GM12865 (cell line): ENCODE measurements at regions not wholly inside any gene's neighbourhood (a gene's known extent, or its start where the extent isn't known, plus 50 kb on each side); places are given as distances from the start of the nearest gene placed in this dataset.
"Not testable (repeated sequence)": the region's sequence is repeated elsewhere in the genome, so short reads cannot be mapped to it uniquely, and the experiment has no call there.

Experiments used
- DNase-seq: peaks from one replicate; pipeline ENCODE4 v3.0.0; 2010; ENCODE audit warnings: low read depth
- H3K4me3 ChIP-seq: 2 replicates; pipeline ENCODE4 v1.5.1; 2011; ENCODE audit warnings: mild to moderate bottlenecking, low read depth, low read length, control low read depth
- CTCF ChIP-seq: IDR thresholded peaks from 2 replicates; pipeline ENCODE4 v1.5.1; 2011; ENCODE audit warnings: low read length, control low read depth, low read depth, inconsistent platforms; ENCODE audit not compliant: insufficient read depth; ENCODE audit errors: missing control alignments

- no peak for TF ChIP-seq CTCF
- no peak overlapping the region for H3K4me3 ChIP-seq
- DNase-seq: no peak
Measured at GRCh38 chr6:14235653-14236356, 118.2 kb downstream of the CD83 start.

- no peak for TF ChIP-seq CTCF
Measured at GRCh38 chr6:14239097-14239496, 121.5 kb downstream of the CD83 start.

GRCh38 chr6:14240411-14241166 lies 123.0 kb downstream of the CD83 start:
- DNase-seq: peak; percentile 7
- no peak overlapping the region for H3K4me3 ChIP-seq
- TF ChIP-seq CTCF: no peak

More at GRCh38 chr6:14239097-14239496, 121.5 kb downstream of the CD83 start:
- no peak overlapping the region for H3K4me3 ChIP-seq
- DNase-seq: no peak

GRCh38 chr6:14241255-14242070 lies 123.9 kb downstream of the CD83 start:
- DNase-seq: peak; percentile 52
- H3K4me3 ChIP-seq: no peak overlapping the region
- no peak for TF ChIP-seq CTCF

- DNase-seq: not testable (repeated sequence)
Measured at GRCh38 chr6:14242912-14243311, 125.3 kb downstream of the CD83 start.

GRCh38 chr6:14243597-14243996 lies 126.0 kb downstream of the CD83 start:
- no peak for TF ChIP-seq CTCF
- no peak for DNase-seq
- no peak overlapping the region for H3K4me3 ChIP-seq

More at GRCh38 chr6:14242912-14243311, 125.3 kb downstream of the CD83 start:
- not testable (repeated sequence) for H3K4me3 ChIP-seq

GRCh38 chr6:14246876-14247275 lies 129.3 kb downstream of the CD83 start:
- DNase-seq: no peak
- no peak for TF ChIP-seq CTCF
- no peak overlapping the region for H3K4me3 ChIP-seq
